IPS-20b (cell line): ENCODE measurements at regions not wholly inside any gene's neighbourhood (a gene's known extent, or its start where the extent isn't known, plus 50 kb on each side); places are given as distances from the start of the nearest gene placed in this dataset.

Source experiments
- H3K27ac ChIP-seq: one replicate; pipeline ENCODE4 v1.5.1; 2013; ENCODE audit warnings: low read length
- H3K27me3 ChIP-seq: 2 replicates; pipeline ENCODE4 v1.6.1; 2013; ENCODE audit warnings: mild to moderate bottlenecking, low read length, inconsistent platforms; ENCODE audit not compliant: insufficient read depth
- H3K36me3 ChIP-seq: 2 replicates; pipeline ENCODE4 v1.6.1; 2013; ENCODE audit warnings: low read depth, mild to moderate bottlenecking, inconsistent platforms, low read length, moderate library complexity; ENCODE audit not compliant: insufficient read depth
- H3K4me1 ChIP-seq: 2 replicates; pipeline ENCODE4 v1.6.1; 2013; ENCODE audit warnings: mild to moderate bottlenecking, control low read depth, inconsistent platforms, low read length, moderate library complexity; ENCODE audit not compliant: insufficient read depth
- H3K4me3 ChIP-seq: 2 replicates; pipeline ENCODE4 v1.5.1; 2013; ENCODE audit warnings: mild to moderate bottlenecking, low read length, inconsistent platforms
- H3K9ac ChIP-seq: 2 replicates; pipeline ENCODE4 v1.6.1; 2013; ENCODE audit warnings: low read depth, mild to moderate bottlenecking, inconsistent platforms, low read length, moderate library complexity
- H3K9me3 ChIP-seq: 2 replicates; pipeline ENCODE4 v1.6.1; 2013; ENCODE audit warnings: mild to moderate bottlenecking, low read depth, low read length, inconsistent platforms; ENCODE audit not compliant: insufficient read depth

DNA sequence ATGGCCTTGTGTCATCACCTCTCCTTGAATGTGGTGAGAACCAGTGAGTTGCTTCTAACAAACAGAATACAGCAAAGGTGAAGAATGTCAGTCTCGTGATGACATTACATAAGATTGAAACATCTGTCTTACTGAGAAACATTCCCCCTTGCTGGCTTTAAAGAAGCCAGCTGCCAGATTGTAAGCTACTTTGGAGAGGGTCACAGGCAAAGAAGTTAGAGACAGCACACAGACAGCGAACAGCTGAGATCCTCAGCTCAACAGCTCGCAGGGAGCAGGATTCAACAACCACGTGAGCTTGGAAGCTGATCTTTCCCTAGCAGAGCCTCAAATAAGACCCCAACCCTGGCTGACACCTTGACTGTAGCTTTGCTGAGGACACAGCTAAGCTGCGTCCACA, 367.9 kb downstream of the LIG4 start:
- H3K4me3 ChIP-seq = no peak overlapping the region
- H3K27me3 ChIP-seq = no peaks in the 10 kb centered on the region
- H3K9me3 ChIP-seq = no peaks in the 10 kb centered on the region
- H3K9ac ChIP-seq = no peak overlapping the region
- H3K27ac ChIP-seq = no peak overlapping the region
- no peaks in the 10 kb centered on the region for H3K36me3 ChIP-seq
- H3K4me1 ChIP-seq = peaks cover 28% of the 10 kb centered on the region; the same call in 1 of the 2 replicates

DNA sequence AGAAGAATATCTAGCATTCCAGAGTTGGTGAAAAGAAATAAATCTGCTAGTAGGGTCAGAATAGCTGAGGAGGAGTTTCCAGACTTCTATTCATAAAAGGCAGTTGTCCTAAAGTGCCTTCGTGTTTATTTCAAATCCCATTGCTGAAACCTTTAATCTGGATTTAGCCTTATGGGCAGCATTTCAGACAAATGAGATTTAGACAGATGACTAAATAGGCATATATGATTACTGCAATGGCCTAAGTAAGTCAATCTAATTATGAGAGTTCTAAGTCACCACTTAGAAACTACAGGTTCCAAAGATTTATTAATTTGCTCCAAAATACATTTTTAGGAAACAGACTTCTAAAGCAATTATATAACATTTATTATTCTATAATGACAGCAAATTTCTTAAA, 368.7 kb downstream of the LIG4 start:
- Histone ChIP-seq H3K27me3 (no peaks in the 10 kb centered on the region), H3K4me3 (no peak overlapping the region), H3K9ac (no peak overlapping the region), H3K27ac (no peak overlapping the region), H3K4me1 (peaks cover 31% of the 10 kb centered on the region; the same call in 1 of the 2 replicates), H3K36me3 (no peaks in the 10 kb centered on the region), H3K9me3 (no peaks in the 10 kb centered on the region)

DNA sequence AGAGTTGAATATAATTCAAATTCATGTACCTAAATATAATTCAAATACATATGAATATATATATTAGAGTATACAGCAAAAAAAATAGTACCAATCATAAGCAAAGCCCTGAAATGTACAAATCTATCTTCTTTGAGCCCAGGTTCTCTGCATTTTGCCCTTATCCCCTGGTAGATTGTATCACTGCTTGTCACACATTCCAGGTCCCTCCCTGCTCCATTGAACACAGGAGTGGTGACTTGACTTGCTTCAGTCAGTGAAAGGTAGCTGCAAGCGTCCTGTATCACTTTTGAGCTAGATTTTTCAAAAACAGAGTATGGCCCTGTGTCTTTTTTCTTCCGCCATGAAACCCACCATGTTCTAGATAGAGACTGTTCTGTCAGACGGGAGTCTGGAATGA, 369.4 kb downstream of the LIG4 start:
- Histone ChIP-seq H3K36me3 (no peaks in the 10 kb centered on the region), H3K9ac (no peak overlapping the region)

DNA sequence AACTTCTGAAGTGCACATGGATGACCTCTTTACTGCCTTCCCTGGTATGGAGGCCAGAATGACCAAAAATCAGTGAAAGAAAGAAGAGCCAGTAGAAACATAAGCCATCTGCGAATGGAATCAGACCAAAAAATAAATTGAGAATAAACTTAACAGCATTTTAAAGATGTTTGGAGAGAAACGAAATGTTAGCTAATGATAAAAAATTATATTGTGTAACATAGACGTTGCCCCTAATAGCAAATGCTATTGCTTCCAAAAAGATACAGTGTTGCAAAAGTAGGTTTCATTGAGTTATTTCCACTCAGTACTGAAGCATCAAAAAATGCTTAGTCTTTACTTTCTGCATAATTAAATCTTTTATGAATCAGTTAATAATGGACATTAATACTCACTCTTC, 371.7 kb downstream of the LIG4 start:
- Histone ChIP-seq H3K9ac (no peak overlapping the region), H3K4me1 (peaks cover 46% of the 10 kb centered on the region), H3K4me3 (peak overlapping the region; percentile 8; the same call in 1 of the 2 replicates), H3K9me3 (no peaks in the 10 kb centered on the region), H3K27me3 (no peaks in the 10 kb centered on the region), H3K36me3 (no peaks in the 10 kb centered on the region), H3K27ac (peak overlapping the region; percentile 16)

More for the DNA sequence above, 369.4 kb downstream of the LIG4 start:
- no peak overlapping the region for H3K27ac ChIP-seq
- H3K4me3 ChIP-seq = no peak overlapping the region
- no peaks in the 10 kb centered on the region for H3K27me3 ChIP-seq
- no peaks in the 10 kb centered on the region for H3K9me3 ChIP-seq
- H3K4me1 ChIP-seq = peaks cover 31% of the 10 kb centered on the region; the same call in 1 of the 2 replicates

DNA sequence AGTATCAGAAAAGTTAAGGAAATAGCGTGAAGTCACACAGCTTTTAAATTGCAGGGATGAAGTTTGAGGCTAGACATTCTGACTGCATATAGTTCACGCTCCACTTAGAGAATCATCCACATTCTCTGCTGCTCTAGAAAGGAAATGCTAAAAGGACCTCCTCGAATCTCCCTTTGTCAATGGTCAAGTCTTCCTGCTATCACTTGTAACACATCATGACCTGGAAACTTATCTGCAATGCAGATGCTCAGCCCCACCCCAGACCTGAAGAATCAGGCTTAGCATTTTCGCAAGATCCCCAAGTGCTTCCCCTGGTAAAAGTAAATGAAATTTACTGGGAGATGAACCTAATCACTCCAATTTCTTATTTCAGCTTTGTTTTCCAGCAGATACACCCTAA, 372.1 kb downstream of the LIG4 start:
- H3K27ac ChIP-seq = peak overlapping the region; percentile 16
- H3K4me1 ChIP-seq = peaks cover 50% of the 10 kb centered on the region
- H3K4me3 ChIP-seq = peak overlapping the region; percentile 8; the same call in 1 of the 2 replicates
- no peaks in the 10 kb centered on the region for H3K27me3 ChIP-seq
- H3K36me3 ChIP-seq = no peaks in the 10 kb centered on the region
- no peaks in the 10 kb centered on the region for H3K9me3 ChIP-seq
- H3K9ac ChIP-seq = no peak overlapping the region

DNA sequence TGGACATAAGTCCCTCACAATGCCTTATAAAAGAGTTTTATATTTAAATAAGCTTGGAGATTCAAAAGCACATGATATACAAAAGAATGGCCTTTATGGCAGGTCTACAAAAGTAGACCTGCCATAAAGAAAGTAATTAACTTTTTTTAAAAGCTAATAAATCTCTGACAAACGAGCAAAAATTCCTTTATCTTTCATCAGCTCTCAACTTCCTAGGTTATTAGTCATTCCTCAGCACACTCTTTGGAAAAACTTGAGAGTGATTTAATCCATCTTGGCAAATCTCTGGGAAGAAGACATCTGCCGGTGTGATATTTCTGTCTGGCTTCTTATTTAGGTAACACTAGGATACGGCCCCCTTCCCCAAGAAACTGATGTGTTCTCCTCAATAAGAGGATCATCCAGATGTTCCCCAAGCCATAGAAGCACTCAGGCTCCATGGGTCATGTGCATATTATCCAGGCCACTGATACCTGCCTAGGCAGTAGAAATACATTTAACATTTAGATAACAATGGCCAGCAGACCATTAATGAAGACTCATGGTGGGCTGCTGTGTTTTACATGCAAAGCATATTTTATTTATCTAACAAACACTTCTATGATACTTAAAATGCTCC, 372.7 kb downstream of the LIG4 start:
- Histone ChIP-seq H3K4me1 (peaks cover 55% of the 10 kb centered on the region), H3K36me3 (no peaks in the 10 kb centered on the region), H3K4me3 (peak overlapping the region; percentile 6), H3K9ac (no peak overlapping the region), H3K27me3 (no peaks in the 10 kb centered on the region), H3K9me3 (no peaks in the 10 kb centered on the region), H3K27ac (no peak overlapping the region)

DNA sequence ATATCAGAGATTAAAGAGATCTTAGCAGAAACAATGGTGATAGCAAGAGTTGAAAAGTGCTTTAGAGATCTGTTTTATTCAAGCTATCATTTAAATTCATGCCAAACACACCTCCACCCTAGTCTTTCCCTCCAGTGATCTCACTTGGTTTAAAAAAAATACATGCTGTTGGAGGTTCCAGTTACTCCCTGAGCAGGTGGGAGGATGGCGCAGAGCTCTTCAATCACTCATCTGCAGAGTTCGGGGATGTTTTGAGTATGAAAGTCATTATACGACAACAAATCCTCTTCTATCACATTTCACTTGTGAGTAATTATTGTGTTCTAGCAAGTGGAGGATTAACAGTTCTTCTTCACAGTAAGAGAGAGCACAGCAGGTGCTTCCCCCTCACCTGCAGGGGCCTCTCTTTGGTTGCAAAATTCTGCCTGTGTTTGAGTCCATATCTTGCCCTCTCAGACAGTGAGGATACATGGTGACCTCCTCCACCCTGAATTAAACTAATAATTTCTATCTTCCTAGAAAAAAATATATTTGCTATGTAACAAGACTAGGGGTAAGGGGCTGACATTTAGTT, 376.7 kb downstream of the LIG4 start:
- Histone ChIP-seq H3K27ac (peak overlapping the region; percentile 12), H3K9ac (peak overlapping the region; percentile 16; the same call in 1 of the 2 replicates), H3K9me3 (no peaks in the 10 kb centered on the region), H3K4me3 (peak overlapping the region; percentile 37; the same call in 1 of the 2 replicates), H3K4me1 (peaks cover 52% of the 10 kb centered on the region), H3K27me3 (no peaks in the 10 kb centered on the region), H3K36me3 (no peaks in the 10 kb centered on the region)

DNA sequence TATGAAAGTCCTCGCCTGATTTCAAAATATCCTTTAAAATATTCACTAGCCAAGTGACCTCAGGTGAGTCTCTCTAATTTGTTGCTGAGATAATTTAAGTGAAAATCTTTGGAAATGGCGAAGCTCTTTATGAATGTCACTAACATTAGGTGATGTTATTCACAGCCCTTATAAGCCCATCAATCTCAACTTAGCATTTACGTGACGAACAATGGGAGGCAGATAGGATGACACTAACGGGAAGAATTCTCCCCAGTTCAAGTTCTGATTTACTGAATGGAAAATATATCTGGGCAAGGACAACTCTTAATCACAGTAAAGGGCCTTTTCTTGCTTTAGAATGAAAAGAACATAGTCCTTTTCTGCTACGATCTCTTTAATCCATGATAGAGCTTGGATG, 378.7 kb downstream of the LIG4 start:
- Histone ChIP-seq H3K36me3 (no peaks in the 10 kb centered on the region), H3K9me3 (no peaks in the 10 kb centered on the region), H3K9ac (no peak overlapping the region), H3K4me1 (peaks cover 37% of the 10 kb centered on the region), H3K27me3 (no peaks in the 10 kb centered on the region), H3K27ac (no peak overlapping the region), H3K4me3 (no peak overlapping the region)

DNA sequence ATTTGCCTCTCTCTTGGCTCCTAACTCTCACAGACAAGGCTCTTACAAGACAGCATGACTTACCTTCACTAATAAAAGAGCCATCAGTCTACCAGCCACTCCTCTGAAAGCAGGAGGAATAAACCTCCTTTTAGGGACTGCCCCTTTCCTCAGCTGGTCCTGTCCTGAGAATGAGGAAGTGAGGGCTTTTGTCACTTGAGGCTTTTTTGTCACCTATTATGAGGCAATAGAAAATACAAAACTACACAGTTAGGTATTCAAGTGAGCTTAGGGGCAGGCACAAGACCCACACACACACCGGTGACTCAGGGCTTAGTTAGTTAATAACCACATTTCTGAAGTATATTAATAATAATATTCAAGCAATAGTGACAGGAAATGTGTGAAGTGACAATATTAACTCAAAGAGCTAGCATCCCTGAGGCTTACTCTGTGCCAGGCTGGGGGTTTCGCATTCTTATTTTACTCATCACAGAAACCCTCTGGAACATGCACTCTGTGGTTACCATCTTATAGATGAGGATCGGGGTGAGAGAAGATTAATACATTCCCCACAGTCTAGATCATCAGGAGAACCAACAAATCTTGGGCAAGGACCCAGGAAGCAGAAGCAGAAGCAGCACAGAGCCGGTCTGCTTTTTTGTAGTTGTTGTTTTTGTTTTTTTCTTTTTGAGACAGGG, 379.9 kb downstream of the LIG4 start:
- H3K9ac ChIP-seq = no peak overlapping the region
- no peak overlapping the region for H3K4me3 ChIP-seq
- H3K27ac ChIP-seq = no peak overlapping the region

DNA sequence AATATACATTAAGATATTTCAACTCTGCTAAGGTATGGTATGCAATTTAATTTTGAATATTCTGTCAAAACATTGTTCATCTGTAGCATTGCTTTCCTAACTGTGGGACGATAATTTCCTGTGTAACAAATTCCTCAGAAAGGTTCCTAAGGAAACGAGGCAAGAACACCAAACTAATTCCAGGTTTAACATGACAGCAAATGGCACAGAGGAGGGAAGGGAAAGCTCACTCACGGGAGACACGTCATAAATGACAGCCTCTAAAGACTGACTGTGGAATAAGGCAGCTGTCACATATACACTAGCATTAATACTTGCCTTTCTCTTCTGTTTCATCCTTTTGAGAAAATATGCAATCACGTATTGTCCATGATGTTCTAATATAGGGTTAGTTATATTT, 380.6 kb downstream of the LIG4 start:
- no peak overlapping the region for H3K9ac ChIP-seq

More for the DNA sequence above, 379.9 kb downstream of the LIG4 start:
- Histone ChIP-seq H3K4me1 (peaks cover 35% of the 10 kb centered on the region), H3K36me3 (no peaks in the 10 kb centered on the region), H3K9me3 (no peaks in the 10 kb centered on the region), H3K27me3 (no peaks in the 10 kb centered on the region)

DNA sequence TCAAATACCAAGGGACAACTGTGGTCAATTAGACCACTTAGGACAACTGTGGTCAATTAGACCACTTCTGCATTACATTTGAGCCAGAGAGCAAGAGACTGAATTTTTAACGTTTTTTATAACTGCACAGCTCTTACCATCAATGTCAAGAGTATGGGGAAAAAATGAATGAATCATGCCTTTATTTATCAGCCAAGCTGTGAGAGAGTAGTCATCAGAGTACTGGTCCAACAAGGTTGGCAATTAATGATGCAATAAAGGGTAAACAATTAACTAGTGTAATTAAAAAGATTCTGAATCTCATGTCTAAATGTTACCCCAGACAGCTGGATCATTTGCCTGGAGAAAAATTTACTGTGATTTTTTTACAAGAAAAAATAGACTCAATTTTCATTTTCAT, 381.1 kb downstream of the LIG4 start:
- H3K4me1 ChIP-seq = peaks cover 28% of the 10 kb centered on the region
- no peak overlapping the region for H3K4me3 ChIP-seq
- no peak overlapping the region for H3K27ac ChIP-seq
- H3K27me3 ChIP-seq = no peaks in the 10 kb centered on the region
- no peaks in the 10 kb centered on the region for H3K36me3 ChIP-seq
- H3K9ac ChIP-seq = no peak overlapping the region
- H3K9me3 ChIP-seq = no peaks in the 10 kb centered on the region

More for the DNA sequence above, 380.6 kb downstream of the LIG4 start:
- Histone ChIP-seq H3K27me3 (no peaks in the 10 kb centered on the region), H3K4me3 (no peak overlapping the region), H3K4me1 (peaks cover 29% of the 10 kb centered on the region), H3K36me3 (no peaks in the 10 kb centered on the region), H3K27ac (no peak overlapping the region), H3K9me3 (no peaks in the 10 kb centered on the region)
